Kidney (tissue), 13 donors: ENCODE measurements at regions not wholly inside any gene's neighbourhood (a gene's known extent, or its start where the extent isn't known, plus 50 kb on each side); places are given as distances from the start of the nearest gene placed in this dataset.
"Not testable (repeated sequence)": the region's sequence is repeated elsewhere in the genome, so short reads cannot be mapped to it uniquely, and the experiment has no call there.

Experiments
- DNase-seq, 5 donors: peaks; one replicate each; pipeline ENCODE4 v3.0.0-alpha.2; 2013 to 2020
- FAIRE-seq: peaks from 2 replicates; lab custom pipeline; 2012; peaks lifted over from hg19 to GRCh38; lab: Jason Lieb, UNC
- H3K27ac ChIP-seq, 2 donors: one replicate each; pipeline ENCODE4 v1.7.0; 2013; ENCODE audit warnings: low read depth in 2 of 2, low read length in 2 of 2, inconsistent platforms in 1 of 2
- H3K27me3 ChIP-seq: one replicate; pipeline ENCODE4 v1.7.1; 2013; ENCODE audit warnings: low read length, inconsistent platforms; ENCODE audit not compliant: control insufficient read depth, insufficient read depth
- H3K36me3 ChIP-seq, 3 donors: one replicate each; pipeline versions ENCODE4 v1.7.0 to v1.7.1; 2013; ENCODE audit warnings: low read length in 3 of 3, control low read depth in 1 of 3, inconsistent platforms in 1 of 3; ENCODE audit not compliant: insufficient read depth in 3 of 3, control insufficient read depth in 2 of 3
- H3K4me1 ChIP-seq, 3 donors: one replicate each; pipeline versions ENCODE4 v1.7.0 to v1.7.1; 2013; ENCODE audit warnings: low read length in 3 of 3, inconsistent platforms in 1 of 3, low read depth in 1 of 3; ENCODE audit not compliant: control insufficient read depth in 2 of 3, insufficient read depth in 2 of 3
- H3K4me3 ChIP-seq, 3 donors: one replicate each; pipeline versions ENCODE4 v1.7.0 to v1.8.1; 2013; ENCODE audit warnings: low read length in 3 of 3, control low read depth in 1 of 3, inconsistent platforms in 1 of 3
- H3K9ac ChIP-seq, 3 donors: one replicate each; pipeline versions ENCODE4 v1.7.0 to v1.7.1; 2013; ENCODE audit warnings: low read length in 3 of 3, control low read depth in 1 of 3, inconsistent platforms in 1 of 3
- H3K9me3 ChIP-seq, 3 donors: one replicate each; pipeline versions ENCODE4 v1.7.0 to v1.7.1; 2013; ENCODE audit warnings: low read length in 3 of 3, control low read depth in 1 of 3, inconsistent platforms in 1 of 3; ENCODE audit not compliant: control insufficient read depth in 2 of 3, insufficient read depth in 1 of 3
- CTCF ChIP-seq: IDR thresholded peaks from 3 replicates; pipeline ENCODE4 v1.5.1; 2012; ENCODE audit warnings: mild to moderate bottlenecking, moderate library complexity, borderline replicate concordance; ENCODE audit not compliant: insufficient read depth; ENCODE audit errors: extremely low read depth
- intact Hi-C: fragments of 100-400 bp; cut with DNase I; formaldehyde crosslinking; loops from one replicate; pipeline ENCODE4 v1.11.1; 2022
- donor health status: control.
- donor health status: control.
- donor health status: control.
- donor health status: control.
- donor health status: control.
- donor health status: DM: yes; HTN: yes; CAD: no.
- donor health status: Normal renal cell carcinoma (clear cell type).

DNA sequence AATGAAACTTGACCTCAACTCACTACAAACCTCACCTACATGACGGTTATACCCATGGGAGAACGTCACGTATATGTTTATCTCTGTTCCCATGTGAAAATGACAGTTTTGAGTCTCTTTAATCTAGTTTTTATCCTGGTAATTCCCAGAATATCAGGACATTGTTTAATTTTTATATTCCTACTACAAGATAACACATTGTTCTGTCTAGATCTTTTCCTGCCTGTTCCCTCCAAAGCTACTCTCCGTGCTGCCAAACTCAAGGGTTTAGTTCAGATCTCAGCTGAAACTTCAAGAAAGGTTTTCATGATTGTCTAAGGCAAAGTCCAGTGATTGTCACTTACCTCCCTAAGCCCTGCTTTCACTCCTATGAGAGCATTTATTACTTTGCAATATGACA lies 1159.4 kb upstream of the SEMA6A start:
- no peak for TF ChIP-seq CTCF
- Histone ChIP-seq H3K4me1 (no peaks in the 10 kb centered on the region), H3K9ac (no peak overlapping the region), H3K4me3 (no peak overlapping the region), H3K27ac (no peak overlapping the region), H3K9me3 (no peaks in the 10 kb centered on the region), H3K27me3 (no peaks in the 10 kb centered on the region), H3K36me3 (no peaks in the 10 kb centered on the region)
- no peak for FAIRE-seq
- no peak for DNase-seq
- intact Hi-C loops, result no loop called here

GRCh38 chr5:117733051-117733450 lies 1158.4 kb upstream of the SEMA6A start:
- H3K4me1 ChIP-seq, result no peaks in the 10 kb centered on the region
- no peak overlapping the region for H3K9ac ChIP-seq
- DNase-seq (peak in 1 of 5 donors; percentile 33), FAIRE-seq (no peak)
- no peaks in the 10 kb centered on the region for H3K36me3 ChIP-seq
- H3K9me3 ChIP-seq, result no peaks in the 10 kb centered on the region
- no peak overlapping the region for H3K4me3 ChIP-seq
- no peaks in the 10 kb centered on the region for H3K27me3 ChIP-seq
- intact Hi-C loops, result no loop called here
- H3K27ac ChIP-seq, result no peak overlapping the region
- TF ChIP-seq CTCF, result no peak

DNA sequence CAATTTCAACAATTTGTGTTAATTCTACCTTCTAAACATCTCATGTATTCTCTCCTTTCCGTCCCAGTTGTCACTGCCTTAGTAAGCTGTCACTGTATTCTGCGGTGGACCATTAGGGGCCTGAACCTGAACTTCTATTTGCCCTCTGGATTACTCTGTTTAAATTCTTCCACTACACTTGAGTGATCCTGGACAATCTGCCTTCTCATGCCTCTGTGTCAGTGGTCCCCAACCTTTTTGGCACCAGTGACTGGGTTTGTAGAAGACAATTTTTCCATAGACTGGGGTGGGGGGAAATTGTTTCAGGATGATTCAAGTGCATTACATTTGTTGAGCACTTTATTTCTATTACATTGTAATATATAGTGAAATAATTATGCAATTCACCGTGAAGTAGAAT lies 1157.6 kb upstream of the SEMA6A start:
- no peaks in the 10 kb centered on the region for H3K9me3 ChIP-seq
- no peak overlapping the region for H3K4me3 ChIP-seq
- no peak for TF ChIP-seq CTCF
- no peaks in the 10 kb centered on the region for H3K4me1 ChIP-seq
- intact Hi-C loops, result no loop called here
- no peak overlapping the region for H3K27ac ChIP-seq
- H3K9ac ChIP-seq, result no peak overlapping the region
- FAIRE-seq (no peak), DNase-seq (no peak)
- no peaks in the 10 kb centered on the region for H3K27me3 ChIP-seq
- no peaks in the 10 kb centered on the region for H3K36me3 ChIP-seq

GRCh38 chr5:117731446-117731845 lies 1156.8 kb upstream of the SEMA6A start:
- H3K4me1 ChIP-seq, result no peaks in the 10 kb centered on the region
- no peak overlapping the region for H3K9ac ChIP-seq
- H3K27me3 ChIP-seq, result no peaks in the 10 kb centered on the region
- DNase-seq, result no peak
- H3K36me3 ChIP-seq, result no peaks in the 10 kb centered on the region
- H3K4me3 ChIP-seq, result no peak overlapping the region
- H3K9me3 ChIP-seq, result no peaks in the 10 kb centered on the region
- no peak for TF ChIP-seq CTCF
- FAIRE-seq, result no peak
- intact Hi-C loops, result no loop called here
- no peak overlapping the region for H3K27ac ChIP-seq

- intact Hi-C loops, FAIRE-seq: not testable (repeated sequence)
Measured at GRCh38 chr5:117720784-117721183, 1146.2 kb upstream of the SEMA6A start.

More at GRCh38 chr5:117720784-117721183, 1146.2 kb upstream of the SEMA6A start:
- not testable (repeated sequence) for H3K27ac ChIP-seq, H3K4me3 ChIP-seq, DNase-seq, H3K9ac ChIP-seq, H3K4me1 ChIP-seq, H3K27me3 ChIP-seq, H3K9me3 ChIP-seq, H3K36me3 ChIP-seq
